SJCRH30 (cell line): ENCODE measurements at regions not wholly inside any gene's neighbourhood (a gene's known extent, or its start where the extent isn't known, plus 50 kb on each side); places are given as distances from the start of the nearest gene placed in this dataset.
A peak's percentile ranks its signal among the peaks of the same experiment; 100 is the strongest.

Experiments used
- DNase-seq, 2 experiments: peaks; one replicate each; pipeline ENCODE4 v3.0.0-alpha.2; 2015 to 2020
- H3K27ac ChIP-seq: fragments of 250-450 bp; sonication (Bioruptor Pico); 2 replicates; pipeline ENCODE4 v1.5.1; 2020; ENCODE audit warnings: mild to moderate bottlenecking, moderate library complexity
- H3K27me3 ChIP-seq: fragments of 250-450 bp; sonication (Bioruptor Pico); 2 replicates; pipeline ENCODE4 v1.5.1; 2020; ENCODE audit warnings: mild to moderate bottlenecking, moderate library complexity
- H3K36me3 ChIP-seq: fragments of 250-450 bp; sonication (Bioruptor Pico); 2 replicates; pipeline ENCODE4 v1.5.1; 2020; ENCODE audit warnings: mild to moderate bottlenecking, moderate library complexity
- H3K4me1 ChIP-seq: fragments of 250-450 bp; sonication (Bioruptor Pico); 2 replicates; pipeline ENCODE4 v1.5.1; 2020; ENCODE audit warnings: mild to moderate bottlenecking, moderate library complexity
- H3K4me3 ChIP-seq: fragments of 250-450 bp; sonication (Bioruptor Pico); 2 replicates; pipeline ENCODE4 v1.5.1; 2020; ENCODE audit warnings: mild to moderate bottlenecking, moderate library complexity
- H3K9me3 ChIP-seq: fragments of 250-450 bp; sonication (Bioruptor Pico); replicated peaks from 2 replicates; pipeline ENCODE4 v1.5.1; 2020; ENCODE audit warnings: mild to moderate bottlenecking, moderate library complexity

DNA sequence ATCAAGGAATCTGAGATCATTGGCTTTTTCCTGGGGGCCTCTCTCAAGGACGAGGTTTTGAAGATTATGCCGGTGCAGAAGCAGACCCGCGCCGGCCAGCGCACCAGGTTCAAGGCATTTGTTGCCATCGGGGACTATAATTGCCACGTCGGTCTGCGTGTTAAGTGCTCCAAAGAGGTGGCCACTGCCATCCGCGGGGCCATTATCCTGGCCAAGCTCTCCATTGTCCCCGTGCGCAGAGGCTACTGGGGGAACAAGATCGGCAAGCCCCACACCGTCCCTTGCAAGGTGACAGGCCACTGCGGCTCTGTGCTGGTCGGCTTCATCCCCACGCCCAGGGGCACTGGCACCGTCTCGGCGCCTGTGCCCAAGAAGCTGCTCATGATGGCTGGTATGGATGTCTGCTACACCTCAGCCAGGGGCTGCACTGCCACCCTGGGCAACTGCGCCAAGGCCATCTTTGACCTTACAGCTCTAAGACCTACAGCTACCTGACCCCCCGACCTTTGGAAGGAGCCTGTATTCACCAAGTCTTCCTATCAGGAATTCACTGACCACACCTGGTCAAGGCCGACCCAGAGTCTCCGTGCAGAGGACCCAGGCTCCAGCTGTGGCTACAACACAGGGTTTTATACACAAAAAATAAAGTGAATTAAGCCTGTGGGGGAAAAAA lies 141.8 kb downstream of the SOCS6 start:
- DNase-seq: no peak
- H3K36me3 ChIP-seq: no peaks in the 10 kb centered on the region
- no peaks in the 10 kb centered on the region for H3K9me3 ChIP-seq
- no peak overlapping the region for H3K27ac ChIP-seq
- no peaks in the 10 kb centered on the region for H3K27me3 ChIP-seq
- H3K4me3 ChIP-seq: no peak overlapping the region
- no peaks in the 10 kb centered on the region for H3K4me1 ChIP-seq

DNA sequence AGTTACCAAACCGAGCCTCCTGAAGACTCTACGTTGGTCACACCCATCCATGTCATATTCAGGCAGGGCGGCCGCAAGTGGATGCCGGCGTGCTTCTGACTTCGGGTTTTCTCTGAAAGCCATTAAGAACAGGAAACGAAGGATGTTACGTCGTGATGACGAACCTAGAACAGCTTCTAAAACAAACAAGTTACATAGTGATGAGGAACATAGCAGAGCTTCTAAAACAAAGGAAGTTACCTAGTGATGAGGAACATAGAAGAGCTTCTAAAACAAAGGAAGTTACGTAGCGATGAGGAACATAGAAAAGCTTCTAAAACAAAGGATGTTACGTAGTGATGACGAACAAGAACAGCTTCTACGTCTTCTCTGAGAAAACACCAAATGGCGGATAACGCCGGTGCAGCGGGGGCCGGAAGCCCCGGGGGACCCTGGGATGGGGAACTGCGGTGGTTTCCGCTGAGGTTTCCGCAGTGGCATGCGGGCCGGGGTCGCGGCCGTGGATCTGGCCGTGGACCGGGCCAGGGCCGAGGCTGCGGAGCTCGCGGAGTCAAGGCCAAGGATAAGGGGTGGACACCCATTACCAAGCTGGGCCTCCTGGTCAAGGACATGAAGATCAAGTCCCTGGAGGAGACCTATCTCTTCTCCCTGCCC lies 141.1 kb downstream of the SOCS6 start:
- Histone ChIP-seq H3K4me1 (no peaks in the 10 kb centered on the region), H3K27ac (no peak overlapping the region), H3K4me3 (no peak overlapping the region), H3K9me3 (no peaks in the 10 kb centered on the region), H3K36me3 (no peaks in the 10 kb centered on the region), H3K27me3 (no peaks in the 10 kb centered on the region)
- DNase-seq: no peak

DNA sequence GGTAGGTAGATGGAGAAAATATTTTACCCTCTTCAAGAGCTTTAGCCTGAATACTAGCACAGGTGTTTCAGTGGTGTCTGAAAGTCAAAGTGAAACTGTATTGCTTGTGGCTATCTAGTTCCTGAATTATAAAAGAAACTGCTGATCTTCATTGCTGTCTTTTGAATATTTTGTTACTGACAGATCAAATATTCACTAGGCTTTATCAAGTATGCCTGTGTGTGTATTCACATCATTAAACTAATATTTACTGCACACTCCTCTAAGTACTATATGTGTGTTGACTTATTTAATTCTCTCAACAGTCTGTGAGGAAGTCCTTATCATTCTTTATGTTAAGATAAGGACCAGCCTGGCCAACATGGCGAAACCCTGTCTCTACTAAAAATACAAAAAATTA lies 139.6 kb downstream of the SOCS6 start:
- H3K27ac ChIP-seq: no peak overlapping the region
- H3K27me3 ChIP-seq: no peaks in the 10 kb centered on the region
- H3K36me3 ChIP-seq: no peaks in the 10 kb centered on the region
- no peak for DNase-seq
- H3K9me3 ChIP-seq: no peaks in the 10 kb centered on the region
- no peak overlapping the region for H3K4me3 ChIP-seq
- no peaks in the 10 kb centered on the region for H3K4me1 ChIP-seq

DNA sequence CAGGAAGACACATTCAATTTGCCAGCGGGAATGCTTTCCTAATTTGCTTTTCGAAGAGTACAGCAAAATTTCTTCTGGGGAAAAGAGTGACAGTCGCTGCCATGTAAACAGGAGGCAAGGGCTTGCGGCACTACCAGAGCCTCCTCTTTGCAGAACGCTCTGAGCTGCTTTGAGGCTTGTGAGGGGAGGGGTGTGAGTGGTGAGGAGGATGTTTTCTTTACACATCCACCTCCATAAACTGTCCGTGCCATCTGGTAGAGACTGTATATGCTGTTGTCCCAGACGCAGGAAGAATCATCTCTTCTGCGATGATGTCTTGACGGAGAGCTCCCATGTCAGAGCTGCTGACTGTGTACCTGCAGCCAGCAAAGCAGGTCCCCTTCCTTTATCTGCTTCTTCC lies 138.0 kb downstream of the SOCS6 start:
- no peaks in the 10 kb centered on the region for H3K9me3 ChIP-seq
- 0 out of 2 replicates have a peak, but pooled peaks cover 3% of the 10 kb centered on the region for H3K4me1 ChIP-seq
- H3K4me3 ChIP-seq: no peak overlapping the region
- no peak for DNase-seq
- H3K27ac ChIP-seq: no peak overlapping the region
- no peaks in the 10 kb centered on the region for H3K36me3 ChIP-seq
- H3K27me3 ChIP-seq: no peaks in the 10 kb centered on the region

DNA sequence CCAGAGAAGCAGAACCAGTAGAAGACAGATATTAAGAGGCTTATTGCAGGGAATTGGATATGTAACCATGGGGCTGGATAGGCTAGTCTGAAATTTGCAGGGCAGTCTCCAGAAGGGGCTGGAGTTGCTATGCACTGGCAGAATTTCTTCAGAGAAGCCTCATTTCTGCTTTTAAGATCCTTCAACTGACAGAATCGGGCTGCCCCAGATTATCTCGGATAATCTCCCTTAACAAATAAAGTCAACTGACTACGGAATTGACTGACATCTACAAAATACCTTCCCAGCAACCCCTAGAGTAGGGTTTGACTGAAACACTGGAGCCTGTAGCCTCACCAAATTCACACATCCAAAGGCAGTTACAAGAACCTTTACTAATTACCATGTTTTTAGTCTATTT lies 136.4 kb downstream of the SOCS6 start:
- no peak for DNase-seq
- Histone ChIP-seq H3K27ac (no peak overlapping the region), H3K9me3 (no peaks in the 10 kb centered on the region), H3K36me3 (no peaks in the 10 kb centered on the region), H3K27me3 (no peaks in the 10 kb centered on the region), H3K4me3 (no peak overlapping the region), H3K4me1 (0 out of 2 replicates have a peak, but pooled peaks cover 5% of the 10 kb centered on the region)

DNA sequence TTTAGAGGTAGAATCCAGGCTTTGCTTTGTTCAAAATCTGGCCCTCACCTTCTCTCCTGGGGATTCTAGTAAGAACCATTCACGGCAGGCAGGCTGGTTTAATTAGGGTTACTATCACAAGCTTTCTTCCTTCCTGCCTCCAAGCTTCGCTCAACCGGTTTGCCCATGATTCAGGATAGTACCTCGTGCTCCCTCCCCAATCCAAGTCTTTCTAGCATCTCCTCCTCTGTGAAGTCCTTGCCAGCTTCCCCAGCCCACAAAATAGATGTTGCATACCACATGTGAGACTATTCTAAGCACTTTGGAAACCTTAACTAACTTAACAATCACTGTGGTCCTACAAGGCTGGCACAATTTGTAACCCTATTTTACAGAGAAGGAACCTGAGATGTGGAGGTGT lies 135.1 kb downstream of the SOCS6 start:
- H3K27ac ChIP-seq: no peak overlapping the region
- no peaks in the 10 kb centered on the region for H3K36me3 ChIP-seq
- no peaks in the 10 kb centered on the region for H3K27me3 ChIP-seq
- no peak overlapping the region for H3K4me3 ChIP-seq
- H3K9me3 ChIP-seq: no peaks in the 10 kb centered on the region
- 0 out of 2 replicates have a peak, but pooled peaks cover 5% of the 10 kb centered on the region for H3K4me1 ChIP-seq
- DNase-seq: no peak

DNA sequence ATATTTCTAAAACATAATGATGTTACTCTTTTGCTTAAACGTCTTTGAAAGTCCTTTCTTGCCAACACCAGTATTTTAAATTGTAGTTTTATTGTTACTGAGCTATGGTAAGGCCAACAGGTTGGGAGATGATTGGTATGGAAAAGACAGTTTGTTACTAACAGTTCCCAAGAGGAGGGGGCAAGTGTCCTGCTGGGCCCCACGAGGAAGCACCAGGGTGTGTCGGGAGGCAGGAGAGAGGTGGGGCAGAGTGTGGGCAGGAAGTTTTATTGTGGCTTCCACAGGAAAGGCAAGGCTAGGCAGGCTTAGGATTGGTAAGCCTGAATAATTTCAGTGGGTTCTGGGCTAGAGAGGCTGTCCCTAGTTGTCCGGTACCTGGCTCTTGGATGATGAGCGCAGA lies 134.3 kb downstream of the SOCS6 start:
- H3K4me1 ChIP-seq: 0 out of 2 replicates have a peak, but pooled peaks cover 5% of the 10 kb centered on the region
- H3K4me3 ChIP-seq: no peak overlapping the region
- no peak for DNase-seq
- no peaks in the 10 kb centered on the region for H3K9me3 ChIP-seq
- H3K27ac ChIP-seq: no peak overlapping the region
- H3K27me3 ChIP-seq: no peaks in the 10 kb centered on the region
- H3K36me3 ChIP-seq: no peaks in the 10 kb centered on the region

DNA sequence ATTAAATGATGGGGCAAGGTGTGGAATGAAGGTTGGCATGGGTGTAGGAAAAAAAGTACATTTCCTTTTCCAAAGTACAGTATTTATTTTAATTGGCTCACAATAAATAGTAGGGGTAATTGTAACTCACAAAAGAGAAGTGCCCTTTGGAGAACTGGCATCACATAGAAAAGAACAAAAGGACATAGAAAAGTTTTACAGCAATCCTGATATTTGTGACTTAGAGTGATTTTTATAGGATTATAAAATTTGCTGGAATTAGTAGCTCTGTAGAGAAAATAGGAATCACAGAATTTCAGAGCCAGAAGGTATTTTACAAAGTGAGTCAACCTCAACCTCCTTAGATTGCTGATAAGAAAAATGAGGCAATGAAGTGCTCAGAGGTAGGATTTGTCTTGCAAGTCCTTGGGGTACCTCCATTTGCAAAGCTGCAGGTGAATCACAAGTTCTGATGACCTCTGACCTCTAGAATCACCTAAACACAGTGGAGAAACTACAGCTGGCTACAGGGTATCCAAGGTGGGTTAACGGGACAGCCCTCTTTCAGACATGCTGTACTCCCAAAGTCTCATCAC lies 133.6 kb downstream of the SOCS6 start:
- DNase-seq: no peak
- H3K4me3 ChIP-seq: no peak overlapping the region
- no peaks in the 10 kb centered on the region for H3K27me3 ChIP-seq
- no peak overlapping the region for H3K27ac ChIP-seq
- H3K36me3 ChIP-seq: no peaks in the 10 kb centered on the region
- 0 out of 2 replicates have a peak, but pooled peaks cover 5% of the 10 kb centered on the region for H3K4me1 ChIP-seq
- no peaks in the 10 kb centered on the region for H3K9me3 ChIP-seq

DNA sequence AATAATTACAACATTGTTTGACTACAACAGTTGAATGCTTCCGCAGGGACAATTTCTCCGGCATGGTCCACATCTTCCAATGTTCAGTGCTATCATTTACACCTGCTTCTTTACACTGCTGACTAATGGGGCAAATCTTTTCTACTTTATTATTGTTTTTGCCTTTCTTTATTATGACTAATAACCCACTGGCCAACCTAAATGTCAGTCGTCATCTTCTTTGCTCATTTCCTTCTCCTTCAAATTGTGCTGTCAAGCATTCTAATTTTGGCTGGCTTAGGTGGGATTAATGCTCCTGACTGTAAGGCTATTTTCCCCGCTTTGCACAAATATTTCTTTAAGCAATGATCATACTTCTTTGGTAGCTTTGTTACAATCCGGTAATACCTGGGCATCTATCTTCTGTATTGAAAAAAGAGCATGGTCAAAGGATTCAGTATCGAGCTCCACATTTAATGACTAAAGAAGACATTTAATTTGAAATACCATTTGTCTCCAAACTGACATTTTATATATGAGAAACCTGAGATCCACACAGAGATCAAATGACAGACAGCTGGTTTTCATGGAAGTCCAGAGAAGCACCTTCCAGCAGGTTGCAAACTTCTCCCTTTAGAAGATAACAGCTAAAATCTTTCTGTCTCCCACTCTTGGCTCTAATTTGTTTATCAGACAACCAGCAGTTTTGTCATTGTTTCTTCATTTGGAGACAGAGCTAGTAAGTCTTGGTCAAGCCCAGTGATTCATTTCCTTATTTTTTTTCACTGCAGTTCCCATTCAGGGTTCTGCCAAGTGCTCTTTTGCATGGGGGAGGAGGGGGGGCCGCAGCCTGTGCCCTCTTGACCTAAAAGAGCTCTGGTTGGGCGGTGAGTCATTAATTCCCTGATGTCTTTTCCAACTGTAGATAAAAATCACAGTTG lies 132.9 kb downstream of the SOCS6 start:
- Histone ChIP-seq H3K27ac (no peak overlapping the region), H3K27me3 (no peaks in the 10 kb centered on the region), H3K9me3 (no peaks in the 10 kb centered on the region), H3K4me3 (no peak overlapping the region), H3K36me3 (no peaks in the 10 kb centered on the region), H3K4me1 (0 out of 2 replicates have a peak, but pooled peaks cover 5% of the 10 kb centered on the region)
- peak; percentile 21 to 24 for DNase-seq

DNA sequence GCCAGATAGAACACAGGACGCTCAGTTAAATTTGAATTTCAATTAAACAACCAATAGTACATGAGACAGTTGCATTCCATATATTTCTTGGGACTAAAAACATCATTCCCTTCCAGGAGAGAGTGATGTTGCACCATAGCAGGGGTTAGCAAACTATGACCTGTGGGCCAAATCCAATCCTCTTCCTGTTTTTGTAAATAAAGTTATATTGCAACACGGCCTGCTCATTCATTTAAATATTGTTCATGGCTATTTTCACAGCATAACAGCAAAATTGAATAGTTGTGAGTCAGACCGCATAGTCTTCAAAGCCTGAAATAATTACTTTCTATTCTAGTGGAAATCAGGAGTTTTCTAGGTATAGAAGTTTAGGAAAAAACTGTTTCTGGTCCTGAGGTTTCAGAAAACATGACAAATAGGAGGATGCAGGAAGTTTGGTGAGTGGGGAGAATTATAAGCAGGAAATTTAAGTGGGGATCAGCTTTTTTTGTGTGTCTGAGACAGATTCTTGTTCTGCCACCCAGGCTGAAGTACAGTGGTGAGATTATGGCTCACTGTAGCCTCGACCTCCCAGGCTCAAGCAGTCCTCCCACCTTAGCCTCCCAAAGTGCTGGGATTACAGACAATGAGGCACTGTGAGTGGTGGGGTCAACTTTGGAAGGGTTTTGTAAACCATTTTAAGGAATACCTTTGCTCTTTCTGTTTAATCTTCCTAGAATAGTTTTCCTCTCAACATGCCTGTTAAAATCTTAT lies 131.5 kb downstream of the SOCS6 start:
- Histone ChIP-seq H3K36me3 (no peaks in the 10 kb centered on the region), H3K4me3 (no peak overlapping the region), H3K27me3 (no peaks in the 10 kb centered on the region), H3K9me3 (no peaks in the 10 kb centered on the region), H3K4me1 (0 out of 2 replicates have a peak, but pooled peaks cover 5% of the 10 kb centered on the region), H3K27ac (no peak overlapping the region)
- DNase-seq: no peak

DNA sequence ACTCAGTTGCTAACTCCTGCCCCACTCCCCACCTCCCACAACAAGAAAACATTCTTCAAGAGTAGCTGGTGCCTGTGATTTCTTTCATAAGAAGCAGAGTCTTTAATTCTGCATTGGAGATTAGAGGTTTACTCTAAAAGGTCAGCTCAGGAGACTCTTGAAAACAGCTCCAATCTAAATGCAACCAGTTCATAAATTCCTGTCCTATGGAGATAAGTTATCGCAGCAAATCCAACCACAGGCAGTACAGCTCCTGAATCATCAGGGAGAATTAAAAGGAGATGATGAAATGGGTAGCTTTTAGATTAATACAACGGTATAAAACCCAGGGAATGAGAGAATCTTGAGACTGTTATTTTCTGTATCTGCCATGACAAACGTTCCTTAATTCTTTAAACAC lies 130.7 kb downstream of the SOCS6 start:
- Histone ChIP-seq H3K4me3 (no peak overlapping the region), H3K36me3 (no peaks in the 10 kb centered on the region), H3K27ac (no peak overlapping the region), H3K9me3 (no peaks in the 10 kb centered on the region), H3K4me1 (0 out of 2 replicates have a peak, but pooled peaks cover 5% of the 10 kb centered on the region), H3K27me3 (no peaks in the 10 kb centered on the region)
- no peak for DNase-seq

DNA sequence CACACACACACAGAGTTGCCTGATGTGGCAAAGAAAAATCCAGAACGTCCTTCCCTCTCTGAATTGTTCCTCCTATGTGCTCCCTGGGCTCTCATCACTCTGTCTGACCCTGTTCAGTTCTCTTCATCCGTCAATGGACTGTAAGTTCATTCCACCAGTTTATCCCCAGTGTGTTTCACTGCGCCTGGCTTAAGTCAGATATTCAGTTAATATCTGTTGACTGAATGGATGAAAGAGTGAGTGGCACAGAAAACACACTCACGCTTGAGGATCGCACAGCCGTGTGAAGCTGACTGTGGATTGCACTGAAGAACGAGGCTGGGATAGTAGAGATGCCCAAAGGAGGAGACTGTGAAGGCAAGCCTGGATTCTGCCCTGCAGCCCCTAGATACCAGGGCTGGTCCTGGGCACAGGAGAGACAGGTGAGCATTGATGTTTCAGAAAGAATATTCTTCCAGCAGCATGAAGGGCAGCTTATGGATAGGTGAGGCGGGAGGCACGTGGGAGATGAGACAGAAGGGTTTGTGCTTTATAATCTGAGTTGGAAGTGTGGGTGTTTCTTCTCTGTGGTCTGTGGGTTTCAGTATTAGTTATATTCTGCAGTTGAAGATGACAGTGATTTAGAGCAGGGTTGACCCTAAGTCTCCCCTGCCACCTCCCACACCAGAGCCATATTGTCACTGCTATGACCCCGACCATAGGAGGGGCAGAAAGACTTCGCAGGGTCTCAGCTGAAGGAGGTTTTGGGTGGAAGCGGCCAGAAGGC lies 129.9 kb downstream of the SOCS6 start:
- Histone ChIP-seq H3K36me3 (no peaks in the 10 kb centered on the region), H3K4me1 (0 out of 2 replicates have a peak, but pooled peaks cover 5% of the 10 kb centered on the region), H3K4me3 (no peak overlapping the region), H3K9me3 (no peaks in the 10 kb centered on the region), H3K27me3 (no peaks in the 10 kb centered on the region), H3K27ac (no peak overlapping the region)
- DNase-seq: no peak

DNA sequence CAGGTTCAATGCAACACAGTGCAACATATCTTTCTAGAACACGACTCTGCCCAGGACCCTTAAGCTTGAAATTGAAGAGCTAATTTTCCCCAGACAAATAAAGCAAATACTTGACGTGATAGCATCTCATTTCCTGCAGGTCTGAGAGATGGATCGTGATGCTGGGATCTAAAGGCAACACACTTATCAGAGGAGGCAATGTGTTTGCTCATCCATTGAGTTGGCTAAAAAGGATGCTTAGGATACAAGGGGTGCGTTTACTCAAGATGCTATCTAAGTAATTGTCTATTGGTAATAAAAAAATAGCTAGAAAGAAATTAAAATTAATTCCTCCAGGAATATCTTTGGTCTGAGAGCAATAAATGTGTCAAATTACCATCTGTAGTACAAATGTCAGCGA lies 129.0 kb downstream of the SOCS6 start:
- no peak for DNase-seq
- Histone ChIP-seq H3K27ac (no peak overlapping the region), H3K4me1 (0 out of 2 replicates have a peak, but pooled peaks cover 5% of the 10 kb centered on the region), H3K27me3 (no peaks in the 10 kb centered on the region), H3K9me3 (no peaks in the 10 kb centered on the region), H3K4me3 (no peak overlapping the region), H3K36me3 (no peaks in the 10 kb centered on the region)
